GM10266 (cell line): ENCODE measurements at regions not wholly inside any gene's neighbourhood (a gene's known extent, or its start where the extent isn't known, plus 50 kb on each side); places are given as distances from the start of the nearest gene placed in this dataset.

ENCODE experiments used
- DNase-seq: peaks from one replicate; pipeline ENCODE4 v3.0.0; 2012; ENCODE audit errors: extremely low spot score
- CTCF ChIP-seq: IDR thresholded peaks from 2 replicates; pipeline ENCODE4 v1.5.1; 2012; ENCODE audit warnings: mild to moderate bottlenecking, low read depth; ENCODE audit not compliant: control insufficient read depth, insufficient read depth; ENCODE audit errors: missing control alignments

DNA sequence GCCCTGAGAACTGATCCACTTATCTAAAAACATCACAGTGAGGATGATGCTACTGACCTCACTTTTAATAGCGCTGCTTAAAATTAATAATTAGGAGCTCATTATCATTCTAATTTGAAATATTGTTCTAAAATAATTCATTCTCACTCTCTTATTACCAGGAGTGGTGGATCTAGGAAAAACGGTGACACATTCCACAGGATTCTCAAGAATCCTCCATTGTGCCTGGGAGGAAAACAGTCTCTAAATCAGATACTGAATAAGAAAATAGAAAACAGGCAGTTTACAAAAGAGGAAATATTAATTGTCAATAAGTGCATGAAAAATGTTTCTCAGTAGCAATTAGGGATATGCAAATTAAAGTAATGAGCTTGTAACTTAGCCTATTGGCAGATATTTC, 187.4 kb downstream of the TENT5A start:
- no peak for DNase-seq
- no peak for TF ChIP-seq CTCF

- TF ChIP-seq CTCF: no peak
- no peak for DNase-seq
These were observed 187.9 kb downstream of the TENT5A start for GRCh38 chr6:81564470-81565068.

GRCh38 chr6:81562169-81562568, 190.3 kb downstream of the TENT5A start:
- DNase-seq: no peak
- no peak for TF ChIP-seq CTCF

DNA sequence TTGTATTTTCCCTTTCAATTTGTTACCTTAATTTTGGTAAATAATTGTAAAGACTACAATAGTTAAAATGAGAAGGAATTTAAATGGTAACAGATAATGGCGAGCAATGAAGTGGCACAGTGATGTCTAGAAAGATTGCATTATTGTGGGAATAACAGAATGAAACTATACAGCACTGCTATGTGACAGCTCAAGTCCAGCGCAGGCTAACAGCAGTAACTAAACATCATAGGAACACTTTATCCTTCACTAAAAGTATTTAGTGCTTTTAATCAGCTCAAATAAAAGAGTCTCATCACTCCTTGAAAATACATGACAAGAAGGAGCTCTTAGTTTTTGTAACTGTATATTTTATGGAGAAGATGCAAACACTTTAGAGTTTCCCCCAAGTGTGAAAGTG, 190.8 kb downstream of the TENT5A start:
- TF ChIP-seq CTCF: no peak
- DNase-seq: no peak

- no peak for DNase-seq
- TF ChIP-seq CTCF: no peak
These were observed 191.4 kb downstream of the TENT5A start for GRCh38 chr6:81561071-81561564.

DNA sequence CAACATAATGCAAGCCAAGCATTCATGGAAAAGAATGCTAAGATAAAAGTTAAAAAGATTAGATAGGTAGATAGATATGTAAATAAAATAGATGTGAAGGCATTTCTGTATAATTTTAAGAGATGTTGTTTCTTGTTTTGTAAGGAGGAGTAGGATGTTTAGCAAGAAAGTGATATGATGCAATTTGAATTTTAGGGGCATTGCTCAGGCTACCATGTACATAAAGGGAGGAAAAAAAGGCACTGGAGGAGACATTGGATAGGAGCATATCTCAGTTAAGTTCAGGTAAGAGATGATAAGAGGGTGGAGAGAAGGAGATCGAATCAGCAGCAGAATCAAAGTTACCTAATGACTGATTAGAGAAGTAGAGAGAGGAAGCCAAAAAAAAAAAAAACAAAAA, 194.7 kb downstream of the TENT5A start:
- no peak for DNase-seq
- TF ChIP-seq CTCF: no peak

- TF ChIP-seq CTCF: no peak
- no peak for DNase-seq
These were observed 195.9 kb downstream of the TENT5A start for GRCh38 chr6:81556551-81556950.
